ENCODE measurements at regions not wholly inside any gene's neighbourhood (a gene's known extent, or its start where the extent isn't known, plus 50 kb on each side); places are given as distances from the start of the nearest gene placed in this dataset.

GRCh38 chr10:117817116-117817515, 229.6 kb downstream of the RAB11FIP2 start:
- DNase-seq (no peak), ATAC-seq (ENCODE audit: insufficient read depth, low read depth) (no peak)
- Histone ChIP-seq H3K4me1 (ENCODE audit: insufficient read depth, low read length) (no peaks in the 10 kb centered on the region), H3K79me2 (ENCODE audit: insufficient read depth, low read length) (no peaks in the 10 kb centered on the region), H3K36me3 (ENCODE audit: insufficient read depth, low read length) (no peaks in the 10 kb centered on the region), H3K27ac (ENCODE audit: low read length) (no peak overlapping the region), H2AFZ (ENCODE audit: low read depth, low read length) (no peak overlapping the region), H4K20me1 (ENCODE audit: insufficient read depth, low read length) (no peaks in the 10 kb centered on the region), H3K9me3 (ENCODE audit: insufficient read depth, low read length, severe bottlenecking) (no peaks in the 10 kb centered on the region), H3K4me2 (ENCODE audit: insufficient read depth, low read length) (no peak overlapping the region), H3K4me3 (ENCODE audit: low read depth in 1 of 2, low read length in 2 of 2) (no peak overlapping the region), H3K9ac (ENCODE audit: low read depth, low read length) (no peak overlapping the region), H3K27me3 (ENCODE audit: insufficient read depth, low read length, poor library complexity) (no peaks in the 10 kb centered on the region)
- TF ChIP-seq EZH2 (IDR thresholded peaks at IDR 0.05; ENCODE audit: borderline replicate concordance, low read depth, low read length, severe bottlenecking): no peak
- TF ChIP-seq CTCF (IDR thresholded peaks at IDR 0.05; ENCODE audit: borderline replicate concordance, extremely low read depth, low read length, poor library complexity, severe bottlenecking): no peak

DNA sequence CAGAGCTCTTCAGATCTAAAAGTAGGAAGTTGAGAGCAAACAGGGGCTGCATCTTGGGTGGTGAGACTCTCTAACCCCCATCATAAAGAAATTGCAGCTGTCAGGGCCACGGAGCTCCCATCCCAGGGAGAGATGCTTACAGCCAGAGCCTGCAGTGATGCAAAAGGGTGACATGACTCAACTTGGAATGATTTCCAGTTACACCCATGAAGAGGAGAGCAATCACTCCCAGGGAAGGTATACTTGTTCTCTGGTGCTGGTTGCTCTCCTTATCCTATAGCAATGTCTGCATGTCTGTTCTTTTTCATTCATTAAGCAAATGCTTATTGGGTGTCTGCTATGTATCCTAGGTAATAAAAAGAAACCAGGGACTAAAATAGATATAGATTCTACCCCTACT, 228.0 kb downstream of the RAB11FIP2 start:
- H3K4me1 ChIP-seq (ENCODE audit: insufficient read depth, low read length): no peaks in the 10 kb centered on the region
- no peaks in the 10 kb centered on the region for H3K9me3 ChIP-seq (ENCODE audit: insufficient read depth, low read length, severe bottlenecking)
- DNase-seq (no peak), ATAC-seq (ENCODE audit: insufficient read depth, low read depth) (no peak)
- no peaks in the 10 kb centered on the region for H3K36me3 ChIP-seq (ENCODE audit: insufficient read depth, low read length)
- no peaks in the 10 kb centered on the region for H3K79me2 ChIP-seq (ENCODE audit: insufficient read depth, low read length)
- no peak overlapping the region for H2AFZ ChIP-seq (ENCODE audit: low read depth, low read length)
- H3K27ac ChIP-seq (ENCODE audit: low read length): no peak overlapping the region
- H3K9ac ChIP-seq (ENCODE audit: low read depth, low read length): no peak overlapping the region
- no peaks in the 10 kb centered on the region for H3K27me3 ChIP-seq (ENCODE audit: insufficient read depth, low read length, poor library complexity)
- TF ChIP-seq EZH2 (IDR thresholded peaks at IDR 0.05; ENCODE audit: borderline replicate concordance, low read depth, low read length, severe bottlenecking) (no peak), CTCF (IDR thresholded peaks at IDR 0.05; ENCODE audit: borderline replicate concordance, extremely low read depth, low read length, poor library complexity, severe bottlenecking) (no peak)
- no peaks in the 10 kb centered on the region for H4K20me1 ChIP-seq (ENCODE audit: insufficient read depth, low read length)
- H3K4me2 ChIP-seq (ENCODE audit: insufficient read depth, low read length): no peak overlapping the region
- no peak overlapping the region for H3K4me3 ChIP-seq (ENCODE audit: low read depth in 1 of 2, low read length in 2 of 2)

- H3K27me3 ChIP-seq (ENCODE audit: insufficient read depth, low read length, poor library complexity): no peaks in the 10 kb centered on the region
- H3K4me1 ChIP-seq (ENCODE audit: insufficient read depth, low read length): no peaks in the 10 kb centered on the region
- no peak for TF ChIP-seq CTCF (IDR thresholded peaks at IDR 0.05; ENCODE audit: borderline replicate concordance, extremely low read depth, low read length, poor library complexity, severe bottlenecking)
- TF ChIP-seq EZH2 (IDR thresholded peaks at IDR 0.05; ENCODE audit: borderline replicate concordance, low read depth, low read length, severe bottlenecking): no peak
- H3K4me2 ChIP-seq (ENCODE audit: insufficient read depth, low read length): no peak overlapping the region
- H4K20me1 ChIP-seq (ENCODE audit: insufficient read depth, low read length): no peaks in the 10 kb centered on the region
- ATAC-seq (ENCODE audit: insufficient read depth, low read depth) (no peak), DNase-seq (no peak)
- no peak overlapping the region for H2AFZ ChIP-seq (ENCODE audit: low read depth, low read length)
- H3K9me3 ChIP-seq (ENCODE audit: insufficient read depth, low read length, severe bottlenecking): no peaks in the 10 kb centered on the region
- no peaks in the 10 kb centered on the region for H3K79me2 ChIP-seq (ENCODE audit: insufficient read depth, low read length)
- no peaks in the 10 kb centered on the region for H3K36me3 ChIP-seq (ENCODE audit: insufficient read depth, low read length)
- H3K4me3 ChIP-seq (ENCODE audit: low read depth in 1 of 2, low read length in 2 of 2): no peak overlapping the region
- no peak overlapping the region for H3K9ac ChIP-seq (ENCODE audit: low read depth, low read length)
- H3K27ac ChIP-seq (ENCODE audit: low read length): no peak overlapping the region
Observed at GRCh38 chr10:117819304-117819703, 227.4 kb downstream of the RAB11FIP2 start.

DNA sequence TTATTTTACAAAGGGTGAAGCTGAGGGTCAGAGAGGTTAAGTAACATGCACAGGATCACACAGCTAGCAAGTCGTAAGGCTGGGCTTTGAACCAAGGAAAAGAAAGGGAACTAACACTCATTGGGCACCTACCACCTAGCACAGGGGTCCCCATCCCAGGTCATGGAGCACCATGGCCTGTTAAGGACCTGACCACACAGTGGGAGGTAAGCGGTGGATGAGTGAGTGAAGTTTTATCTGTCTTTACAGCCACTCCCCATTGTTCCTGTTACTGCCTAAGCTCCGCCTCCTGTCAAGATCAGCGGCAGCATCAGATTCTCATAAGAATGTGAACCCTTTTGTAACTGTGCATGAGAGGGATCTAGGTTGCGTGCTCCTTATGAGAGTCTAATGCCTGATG, 222.8 kb downstream of the RAB11FIP2 start:
- Histone ChIP-seq H3K4me3 (ENCODE audit: low read depth in 1 of 2, low read length in 2 of 2) (no peak overlapping the region), H3K27me3 (ENCODE audit: insufficient read depth, low read length, poor library complexity) (peaks cover 7% of the 10 kb centered on the region), H3K9ac (ENCODE audit: low read depth, low read length) (no peak overlapping the region), H4K20me1 (ENCODE audit: insufficient read depth, low read length) (no peaks in the 10 kb centered on the region), H3K9me3 (ENCODE audit: insufficient read depth, low read length, severe bottlenecking) (no peaks in the 10 kb centered on the region), H2AFZ (ENCODE audit: low read depth, low read length) (no peak overlapping the region), H3K4me1 (ENCODE audit: insufficient read depth, low read length) (no peaks in the 10 kb centered on the region), H3K27ac (ENCODE audit: low read length) (no peak overlapping the region), H3K4me2 (ENCODE audit: insufficient read depth, low read length) (no peak overlapping the region), H3K36me3 (ENCODE audit: insufficient read depth, low read length) (no peaks in the 10 kb centered on the region), H3K79me2 (ENCODE audit: insufficient read depth, low read length) (no peaks in the 10 kb centered on the region)
- no peak for DNase-seq
- ATAC-seq (ENCODE audit: insufficient read depth, low read depth): no peak
- TF ChIP-seq CTCF (IDR thresholded peaks at IDR 0.05; ENCODE audit: borderline replicate concordance, extremely low read depth, low read length, poor library complexity, severe bottlenecking) (no peak), EZH2 (IDR thresholded peaks at IDR 0.05; ENCODE audit: borderline replicate concordance, low read depth, low read length, severe bottlenecking) (no peak)
